Right atrium auricular region (tissue), 2 donors: ENCODE measurements at regions not wholly inside any gene's neighbourhood (a gene's known extent, or its start where the extent isn't known, plus 50 kb on each side); places are given as distances from the start of the nearest gene placed in this dataset.

Experiments
- DNase-seq: peaks from one replicate; pipeline ENCODE4 v3.0.0-alpha.2; 2019; ENCODE audit warnings: low spot score
- H3K27ac ChIP-seq, 2 donors: fragments of 200-600 bp; sonication (generic); 1 replicate in 1 of 2; 2 replicates in 1 of 2; pipeline ENCODE4 v1.5.1; 2016 to 2019
- H3K27me3 ChIP-seq, 2 donors: fragments of 200-600 bp; sonication (generic); one replicate each; pipeline versions ENCODE4 v1.5.1 to v1.6.0; 2017 to 2019
- H3K36me3 ChIP-seq: fragments of 200-600 bp; sonication (generic); one replicate; pipeline ENCODE4 v1.5.1; 2016
- H3K4me1 ChIP-seq, 2 donors: fragments of 200-600 bp; sonication (generic); one replicate each; pipeline versions ENCODE4 v1.5.1 to v1.6.0; 2017 to 2019
- H3K4me3 ChIP-seq, 2 donors: fragments of 200-600 bp; sonication (generic); 1 replicate in 1 of 2; 2 replicates in 1 of 2; pipeline ENCODE4 v1.5.1; 2017 to 2019; ENCODE audit warnings: mild to moderate bottlenecking in 1 of 2, moderate library complexity in 1 of 2
- H3K9me3 ChIP-seq, 2 donors: fragments of 200-600 bp; sonication (generic); one replicate each; pipeline ENCODE4 v1.5.1; 2019
- TF ChIP-seq, protein P1 (sequence below), 2 donors: fragments of 200-600 bp; sonication (generic); IDR thresholded peaks; one replicate each; pipeline ENCODE4 v1.5.1; 2019; ENCODE audit warnings: antibody characterized with exemption in 2 of 2

DNA sequence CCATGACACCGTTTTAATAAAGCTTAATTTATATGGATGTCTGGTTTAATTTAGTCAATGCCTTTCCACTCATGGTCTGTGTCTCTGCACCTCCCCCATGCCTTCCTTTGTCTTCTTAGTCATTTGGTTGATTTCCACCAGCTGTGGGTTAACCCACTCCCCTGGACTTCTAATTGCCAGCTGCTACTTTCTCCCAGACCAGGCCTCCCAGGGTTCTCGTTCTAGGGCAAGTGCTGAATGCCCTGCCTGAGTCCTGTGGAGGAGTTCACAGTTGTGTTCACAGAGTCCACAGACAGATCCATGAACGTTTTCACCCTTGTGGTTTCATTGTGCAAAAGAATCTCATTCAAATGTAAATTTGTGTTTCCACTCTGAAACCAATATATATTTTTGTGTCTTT lies 243.4 kb downstream of the NUF2 start:
- Histone ChIP-seq H3K9me3 (no peaks in the 10 kb centered on the region), H3K36me3 (no peaks in the 10 kb centered on the region), H3K27ac (no peak overlapping the region), H3K4me3 (no peak overlapping the region), H3K4me1 (no peaks in the 10 kb centered on the region), H3K27me3 (no peaks in the 10 kb centered on the region)
- no peak for DNase-seq
- TF ChIP-seq, protein P1, sequence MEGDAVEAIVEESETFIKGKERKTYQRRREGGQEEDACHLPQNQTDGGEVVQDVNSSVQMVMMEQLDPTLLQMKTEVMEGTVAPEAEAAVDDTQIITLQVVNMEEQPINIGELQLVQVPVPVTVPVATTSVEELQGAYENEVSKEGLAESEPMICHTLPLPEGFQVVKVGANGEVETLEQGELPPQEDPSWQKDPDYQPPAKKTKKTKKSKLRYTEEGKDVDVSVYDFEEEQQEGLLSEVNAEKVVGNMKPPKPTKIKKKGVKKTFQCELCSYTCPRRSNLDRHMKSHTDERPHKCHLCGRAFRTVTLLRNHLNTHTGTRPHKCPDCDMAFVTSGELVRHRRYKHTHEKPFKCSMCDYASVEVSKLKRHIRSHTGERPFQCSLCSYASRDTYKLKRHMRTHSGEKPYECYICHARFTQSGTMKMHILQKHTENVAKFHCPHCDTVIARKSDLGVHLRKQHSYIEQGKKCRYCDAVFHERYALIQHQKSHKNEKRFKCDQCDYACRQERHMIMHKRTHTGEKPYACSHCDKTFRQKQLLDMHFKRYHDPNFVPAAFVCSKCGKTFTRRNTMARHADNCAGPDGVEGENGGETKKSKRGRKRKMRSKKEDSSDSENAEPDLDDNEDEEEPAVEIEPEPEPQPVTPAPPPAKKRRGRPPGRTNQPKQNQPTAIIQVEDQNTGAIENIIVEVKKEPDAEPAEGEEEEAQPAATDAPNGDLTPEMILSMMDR (IDR thresholded peaks at IDR 0.05): no peak

DNA sequence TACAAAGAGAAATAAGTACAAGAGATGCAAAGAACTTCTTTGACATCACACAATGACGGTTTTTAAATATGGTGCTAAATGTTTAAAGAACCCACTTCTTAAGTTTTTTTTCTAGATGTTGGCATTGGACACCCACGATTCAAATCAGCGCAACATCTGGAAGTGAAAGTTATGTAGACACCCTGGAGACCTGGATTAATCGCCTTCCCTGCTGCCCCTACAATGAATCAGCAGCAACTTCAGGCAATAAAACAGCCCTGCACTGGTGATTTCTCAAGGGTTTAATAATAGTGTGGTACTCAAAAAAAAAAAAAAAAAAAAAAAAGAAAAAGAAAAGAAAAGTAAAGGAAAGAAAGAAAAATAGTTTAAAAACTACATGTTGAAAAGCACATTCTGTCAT lies 248.3 kb downstream of the NUF2 start:
- DNase-seq: no peak
- Histone ChIP-seq H3K27me3 (no peaks in the 10 kb centered on the region), H3K27ac (no peak overlapping the region), H3K4me1 (no peaks in the 10 kb centered on the region), H3K36me3 (no peaks in the 10 kb centered on the region), H3K4me3 (no peak overlapping the region), H3K9me3 (no peaks in the 10 kb centered on the region)
- TF ChIP-seq, protein P1 (IDR thresholded peaks at IDR 0.05): no peak

DNA sequence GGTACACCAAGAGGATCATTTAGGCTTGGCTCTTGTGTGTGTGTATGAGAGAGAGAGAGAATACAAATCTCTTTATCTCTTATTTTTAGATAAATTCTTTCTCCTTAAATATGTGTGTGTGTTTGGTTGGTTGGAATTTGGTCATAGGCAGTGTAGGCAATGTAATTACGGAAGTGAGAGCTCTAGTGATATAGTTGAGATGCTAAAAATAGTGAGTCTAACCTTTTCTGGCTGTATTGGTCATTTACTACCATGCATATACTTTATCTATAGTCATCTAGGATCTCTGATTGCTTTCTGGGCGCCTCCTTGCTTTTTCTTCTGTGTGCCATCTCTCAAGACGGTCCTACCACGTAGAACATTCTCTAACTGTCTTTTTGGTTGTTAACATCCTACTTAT lies 250.2 kb downstream of the NUF2 start:
- no peak overlapping the region for H3K27ac ChIP-seq
- TF ChIP-seq, protein P1 (IDR thresholded peaks at IDR 0.05): no peak
- H3K4me3 ChIP-seq: no peak overlapping the region

DNA sequence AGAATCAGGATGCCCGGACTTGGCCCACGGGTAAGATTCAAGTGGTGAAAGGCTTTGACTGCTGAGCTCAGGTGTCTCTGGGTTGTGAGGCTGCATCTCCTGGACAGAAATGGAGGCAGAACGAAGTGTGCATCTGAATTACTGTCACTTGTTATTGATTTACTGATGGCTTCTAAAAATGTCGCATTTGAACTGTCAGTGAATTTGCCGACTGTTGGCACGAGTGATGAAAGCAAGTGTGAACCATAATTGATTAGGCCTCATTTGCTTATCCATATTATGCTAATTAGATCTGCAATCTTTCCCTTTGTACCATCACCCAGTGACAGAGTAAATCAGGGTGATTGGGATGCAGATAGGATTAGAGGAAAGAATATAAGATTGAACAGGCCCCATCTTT lies 252.4 kb downstream of the NUF2 start:
- no peak overlapping the region for H3K4me3 ChIP-seq
- no peak for DNase-seq
- TF ChIP-seq, protein P1 (IDR thresholded peaks at IDR 0.05): no peak

More for the DNA sequence above, 250.2 kb downstream of the NUF2 start:
- Histone ChIP-seq H3K27me3 (no peaks in the 10 kb centered on the region), H3K9me3 (no peaks in the 10 kb centered on the region), H3K4me1 (no peaks in the 10 kb centered on the region), H3K36me3 (no peaks in the 10 kb centered on the region)
- DNase-seq: no peak

DNA sequence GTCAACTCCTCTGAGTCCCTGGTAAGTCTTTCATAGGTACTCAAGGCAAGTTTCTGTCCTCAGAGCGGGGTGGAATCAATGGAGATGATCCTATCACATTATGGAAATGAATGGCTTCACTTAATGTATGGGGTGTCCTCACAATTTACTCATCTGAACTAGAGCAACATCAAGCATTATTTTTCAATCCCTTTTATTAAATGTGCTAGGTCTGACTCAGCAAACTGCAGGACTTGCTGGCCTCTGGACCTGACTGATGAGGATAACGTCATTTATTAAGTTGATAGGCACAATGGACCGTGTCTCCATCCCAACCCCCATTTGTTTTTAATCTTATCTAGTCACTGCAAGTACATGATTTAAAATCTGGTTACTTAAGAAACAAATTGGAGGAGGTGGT lies 259.2 kb downstream of the NUF2 start:
- Histone ChIP-seq H3K27ac (no peak overlapping the region), H3K9me3 (no peaks in the 10 kb centered on the region), H3K4me3 (no peak overlapping the region), H3K27me3 (no peaks in the 10 kb centered on the region), H3K4me1 (no peaks in the 10 kb centered on the region), H3K36me3 (no peaks in the 10 kb centered on the region)
- DNase-seq: no peak
- TF ChIP-seq, protein P1 (IDR thresholded peaks at IDR 0.05): no peak

More for the DNA sequence above, 252.4 kb downstream of the NUF2 start:
- H3K27ac ChIP-seq: no peak overlapping the region
- no peaks in the 10 kb centered on the region for H3K9me3 ChIP-seq
- H3K4me1 ChIP-seq: no peaks in the 10 kb centered on the region
- no peaks in the 10 kb centered on the region for H3K36me3 ChIP-seq
- no peaks in the 10 kb centered on the region for H3K27me3 ChIP-seq

DNA sequence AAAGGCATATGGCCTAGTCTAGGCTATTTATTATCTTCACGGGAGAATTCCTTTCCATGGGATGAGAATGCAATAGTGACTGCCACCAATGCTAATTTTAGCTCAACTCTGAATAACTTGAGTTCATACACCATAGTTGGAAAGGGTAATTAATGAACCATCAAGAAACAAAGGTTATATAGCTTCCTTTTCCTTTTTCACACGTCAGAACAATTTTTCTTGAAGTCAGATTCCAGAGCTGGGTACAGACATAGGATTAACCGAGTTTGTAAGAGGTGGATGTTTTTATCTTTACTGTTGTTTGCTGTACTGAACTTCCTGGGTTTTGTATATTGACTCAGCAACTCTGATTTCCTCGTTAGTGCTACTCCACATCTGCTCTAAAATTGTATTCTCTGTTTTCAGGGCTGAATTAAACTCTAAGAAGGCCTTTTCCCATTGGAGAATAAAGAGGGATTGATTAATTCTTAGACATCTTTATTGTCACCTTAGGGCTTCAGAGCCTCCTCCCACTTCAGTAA lies 262.0 kb downstream of the NUF2 start:
- Histone ChIP-seq H3K27ac (no peak overlapping the region), H3K4me1 (no peaks in the 10 kb centered on the region), H3K9me3 (no peaks in the 10 kb centered on the region), H3K27me3 (no peaks in the 10 kb centered on the region), H3K36me3 (no peaks in the 10 kb centered on the region), H3K4me3 (no peak overlapping the region)
- DNase-seq: no peak
- TF ChIP-seq, protein P1 (IDR thresholded peaks at IDR 0.05): no peak
